ENCODE measurements at regions not wholly inside any gene's neighbourhood (a gene's known extent, or its start where the extent isn't known, plus 50 kb on each side); places are given as distances from the start of the nearest gene placed in this dataset.

- no peak for DNase-seq
Observed at GRCh38 chr21:35587841-35588380, 472.4 kb downstream of the SETD4 start.

GRCh38 chr21:35586305-35586704 lies 474.0 kb downstream of the SETD4 start:
- DNase-seq = no peak

DNA sequence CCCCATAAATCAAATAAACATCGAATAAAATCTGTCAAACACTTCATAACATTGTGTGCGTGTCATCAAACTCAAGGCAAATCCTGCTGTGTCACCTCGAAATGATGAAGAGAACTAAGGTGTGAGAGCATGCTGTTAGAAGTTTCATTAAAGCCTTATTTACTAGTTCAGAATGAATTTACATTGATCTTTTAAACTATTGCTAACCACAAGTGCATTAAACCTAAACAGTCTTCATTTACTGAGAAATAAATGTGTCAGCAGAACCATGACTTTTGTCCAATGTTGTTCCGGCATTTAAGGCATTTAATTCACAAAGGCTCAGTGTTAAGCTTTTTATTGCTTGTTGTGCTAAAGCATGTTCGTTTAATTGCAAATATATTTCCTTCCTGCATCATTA lies 474.4 kb downstream of the SETD4 start:
- no peak for DNase-seq

- DNase-seq = no peak
Observed at GRCh38 chr21:35585155-35585554, 475.2 kb downstream of the SETD4 start.

DNA sequence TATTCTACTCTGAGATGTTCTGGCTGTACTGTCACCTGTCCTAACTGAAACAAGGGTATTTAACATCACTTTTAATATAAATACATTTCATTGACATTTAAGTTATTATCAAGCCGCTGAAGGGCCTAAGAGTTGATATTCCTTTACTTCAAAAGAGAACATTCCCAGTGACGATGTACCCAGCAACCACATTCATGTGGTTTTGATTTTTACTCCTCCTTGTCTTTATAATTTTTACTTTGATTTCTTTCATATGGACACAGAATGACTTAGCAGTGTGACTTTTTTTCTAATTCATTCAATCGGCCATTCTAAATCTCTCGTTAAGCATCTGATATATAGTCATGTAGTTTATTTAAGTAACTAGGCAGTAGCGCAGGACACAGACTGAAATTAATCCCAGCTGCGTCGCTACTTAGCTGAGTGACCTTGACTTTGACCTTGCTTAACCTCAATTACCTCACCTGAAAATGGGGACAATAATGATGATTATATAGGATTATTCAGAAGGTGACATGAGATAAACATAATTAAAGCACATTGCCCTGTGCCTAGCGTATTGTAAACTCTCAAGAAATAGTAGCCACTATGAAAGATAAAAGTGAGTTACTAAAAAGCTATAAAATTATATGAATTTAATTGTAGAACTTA lies 476.6 kb downstream of the SETD4 start:
- no peak for DNase-seq

GRCh38 chr21:35582731-35583130 lies 477.6 kb downstream of the SETD4 start:
- no peak for DNase-seq

DNA sequence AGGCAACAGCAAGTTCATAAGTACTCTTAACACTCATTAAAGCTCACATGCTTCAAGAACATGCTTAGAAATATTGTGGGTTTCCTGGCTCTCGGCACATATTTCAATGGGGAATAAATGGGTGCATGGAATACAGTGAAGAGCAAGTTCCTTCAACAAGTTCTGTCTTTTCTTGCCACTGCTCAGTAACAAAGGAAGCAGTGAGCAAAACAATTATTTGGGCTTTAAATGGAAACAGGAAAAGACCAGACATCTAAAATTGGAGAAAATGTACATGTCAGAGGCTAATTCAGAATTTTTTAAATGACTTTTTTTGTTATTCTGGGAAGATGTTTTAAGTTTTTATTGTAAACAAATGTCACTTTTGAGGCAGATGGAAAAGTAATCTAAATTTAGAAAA lies 478.7 kb downstream of the SETD4 start:
- no peak for DNase-seq

- DNase-seq = no peak
Observed at GRCh38 chr21:35579520-35580293, 480.6 kb downstream of the SETD4 start.

GRCh38 chr21:35578831-35579471 lies 481.4 kb downstream of the SETD4 start:
- no peak for DNase-seq

- DNase-seq = no peak
Observed at GRCh38 chr21:35578347-35578782, 482.0 kb downstream of the SETD4 start.

DNA sequence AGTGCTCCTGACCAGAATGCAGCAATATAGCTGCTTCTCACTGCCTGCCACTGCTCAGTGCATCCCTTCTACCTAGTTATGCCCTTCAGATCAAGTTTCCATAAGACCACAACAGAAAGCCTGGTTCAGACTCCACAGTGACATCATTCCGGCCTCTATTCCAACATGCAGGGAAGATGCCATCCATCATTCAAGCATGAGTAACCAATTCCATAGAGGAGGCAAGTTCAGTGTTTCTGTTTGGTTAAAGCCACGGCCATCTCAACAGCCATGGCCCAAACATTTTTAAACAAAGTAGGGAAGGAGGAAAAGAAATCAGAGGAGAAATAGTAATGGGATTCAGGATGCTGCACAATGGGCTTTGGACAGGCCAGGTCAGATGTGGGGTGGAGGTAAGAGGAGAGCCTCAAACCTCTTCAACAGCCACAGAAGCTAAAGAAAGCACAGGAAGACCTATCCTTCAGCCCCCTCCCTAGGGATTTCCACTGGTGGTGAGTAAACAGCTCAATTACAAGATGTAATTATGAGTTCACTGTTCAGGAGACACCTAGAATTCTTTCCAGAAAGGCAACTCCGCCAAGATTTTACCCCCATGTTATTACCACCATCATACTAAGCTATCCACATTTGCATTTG lies 484.9 kb downstream of the SETD4 start:
- peak; percentile 9 for DNase-seq

GRCh38 chr21:35573472-35574374 lies 486.6 kb downstream of the SETD4 start:
- peak; percentile 36 for DNase-seq

DNA sequence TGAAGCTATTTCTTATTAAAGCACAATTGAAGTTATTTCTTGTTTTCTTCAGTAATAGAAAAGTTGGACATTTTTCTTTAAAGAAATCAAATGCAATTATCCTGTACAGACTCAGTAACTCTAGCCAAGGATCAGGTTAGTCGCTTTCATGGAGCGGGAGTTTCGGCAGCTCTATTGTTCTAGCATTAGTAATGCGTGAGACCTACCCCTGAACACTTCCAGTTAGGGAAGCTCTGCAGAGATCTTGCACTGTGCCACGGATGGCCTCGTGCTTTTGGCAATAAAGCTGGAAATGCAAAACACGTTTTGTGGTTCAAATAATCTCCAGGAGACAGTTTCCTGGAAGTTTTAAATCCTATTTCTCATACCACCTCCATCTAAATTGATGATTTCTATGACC lies 488.4 kb downstream of the SETD4 start:
- no peak for DNase-seq

GRCh38 chr21:35568643-35569042 lies 491.7 kb downstream of the SETD4 start:
- no peak for DNase-seq

DNA sequence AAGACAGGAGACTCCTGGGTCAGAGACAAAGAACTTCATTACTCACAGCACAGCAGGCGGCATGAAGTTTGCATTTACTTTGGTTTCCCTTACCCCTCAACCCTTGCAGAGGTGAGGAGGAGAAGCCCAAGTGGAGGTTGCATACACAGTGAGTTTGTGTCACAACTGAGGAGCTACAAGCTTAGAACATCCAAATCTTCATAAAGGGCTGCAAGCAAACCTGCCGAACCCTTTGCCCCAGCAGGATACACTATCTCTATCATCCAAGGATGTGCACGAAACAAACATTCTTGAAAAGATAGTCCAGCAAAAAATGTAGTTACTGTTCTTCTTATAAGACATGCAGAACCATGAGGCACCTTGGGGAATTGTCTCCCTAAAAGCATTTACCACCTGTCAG lies 493.5 kb downstream of the SETD4 start:
- DNase-seq = no peak

DNA sequence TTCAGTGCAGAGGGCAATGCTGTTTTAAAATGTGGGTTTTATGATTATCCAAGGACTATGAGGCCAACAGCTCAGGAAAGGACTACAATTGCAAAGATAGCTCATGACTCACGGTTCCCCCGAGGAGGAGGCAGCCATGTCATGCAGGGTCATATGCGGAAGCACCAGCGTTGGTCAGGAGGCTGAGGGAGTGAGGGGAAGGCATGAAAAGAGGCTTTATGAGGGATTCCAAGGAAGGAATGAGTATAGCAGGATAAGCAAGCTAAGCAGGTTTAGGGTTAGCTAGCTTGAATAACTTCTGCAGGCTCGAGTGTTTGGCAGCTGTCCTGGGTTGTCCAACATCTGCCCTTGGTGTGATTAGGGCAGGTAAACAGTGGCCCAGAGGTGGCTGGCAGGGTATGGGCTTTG lies 495.1 kb downstream of the SETD4 start:
- DNase-seq = peak; percentile 48

DNA sequence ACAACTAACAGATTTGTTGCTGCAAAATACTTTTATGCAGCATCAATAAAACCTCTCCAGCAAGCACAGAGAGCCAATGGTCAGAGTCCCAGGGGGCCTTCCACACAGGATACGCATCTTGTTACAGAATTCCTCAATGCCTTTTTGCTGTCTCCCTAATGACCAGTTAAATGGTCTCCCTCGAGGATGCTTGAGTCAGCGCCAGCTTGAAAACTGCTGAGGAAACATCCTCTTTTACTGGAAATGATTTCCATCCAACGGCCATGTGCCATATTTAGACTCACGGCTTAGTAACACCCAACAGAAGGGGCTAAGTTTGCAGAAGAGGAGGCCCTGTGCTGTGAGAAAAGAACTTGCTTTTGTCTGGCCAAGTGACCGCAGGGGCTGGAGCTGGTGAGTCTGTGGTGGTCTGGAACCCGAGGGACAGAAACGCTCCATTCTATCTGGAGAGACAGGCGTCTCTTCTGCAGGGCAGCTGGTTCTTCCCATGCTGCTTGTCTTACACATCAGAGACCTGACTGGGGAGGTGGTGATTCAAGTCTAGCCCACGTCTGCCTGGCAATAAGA lies 496.4 kb downstream of the SETD4 start:
- DNase-seq = no peak

DNA sequence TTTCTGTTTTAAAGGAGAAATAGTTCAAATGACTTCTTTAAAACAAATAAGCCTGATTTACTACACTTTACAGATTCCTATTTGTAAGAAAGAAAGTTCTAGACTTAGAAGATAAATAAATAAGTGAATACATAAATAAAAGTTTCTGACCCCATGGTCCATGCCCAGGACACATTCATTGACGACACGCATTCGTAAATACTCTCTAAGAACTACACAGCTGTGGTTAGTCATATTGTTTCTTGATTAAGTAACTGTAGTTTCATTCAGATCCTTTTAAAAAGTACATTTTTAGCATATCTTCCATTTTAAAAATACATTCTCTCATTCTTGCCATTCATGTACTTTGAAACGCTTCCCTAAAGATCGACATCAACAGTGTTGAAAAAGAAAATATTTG lies 497.4 kb downstream of the SETD4 start:
- DNase-seq = no peak

GRCh38 chr21:35561116-35561515 lies 499.2 kb downstream of the SETD4 start:
- DNase-seq = no peak

GRCh38 chr21:35559829-35560225 lies 500.5 kb downstream of the SETD4 start:
- DNase-seq = no peak

DNA sequence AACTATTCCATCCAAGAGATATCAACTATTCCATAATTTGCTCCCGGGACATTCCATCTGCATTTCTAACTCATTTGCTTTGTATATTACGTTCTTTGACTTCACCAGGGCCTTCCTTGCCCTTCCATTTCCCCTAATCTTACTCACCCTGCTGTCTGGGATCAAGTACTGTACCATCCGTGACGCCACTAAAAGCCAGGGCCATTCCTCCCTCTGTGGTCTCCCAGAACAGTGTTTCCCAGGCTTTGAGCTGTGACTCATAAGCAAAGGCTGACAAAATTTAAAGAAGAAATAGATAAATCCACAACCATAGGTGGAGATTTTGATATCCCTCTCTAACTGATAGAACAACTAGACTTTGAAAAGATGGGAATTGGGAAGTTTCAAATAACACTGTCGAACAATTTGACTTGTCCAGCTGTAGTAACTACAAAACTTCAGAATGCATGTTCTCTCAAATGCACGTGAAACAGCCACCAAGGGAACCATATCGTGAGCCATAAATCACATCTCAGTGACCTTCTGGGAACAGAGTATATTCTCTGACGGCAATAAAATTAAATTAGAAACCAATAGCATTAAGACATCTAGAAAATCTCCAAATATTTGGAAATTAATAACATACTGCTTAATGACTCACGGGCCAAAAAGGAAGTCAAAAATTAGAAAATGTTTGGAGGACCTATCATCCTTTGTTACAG lies 501.0 kb downstream of the SETD4 start:
- peak; percentile 12 for DNase-seq

Measured in NCI-H226 (cell line).